NCI-H2196 (cell line): ENCODE measurements at regions not wholly inside any gene's neighbourhood (a gene's known extent, or its start where the extent isn't known, plus 50 kb on each side); places are given as distances from the start of the nearest gene placed in this dataset.
A peak's percentile ranks its signal among the peaks of the same experiment; 100 is the strongest.

Source experiments
- DNase-seq: peaks from one replicate; lab custom pipeline; 2025; ENCODE audit not compliant: unreplicated experiment; lab: John Stamatoyannopoulos, UW

DNA sequence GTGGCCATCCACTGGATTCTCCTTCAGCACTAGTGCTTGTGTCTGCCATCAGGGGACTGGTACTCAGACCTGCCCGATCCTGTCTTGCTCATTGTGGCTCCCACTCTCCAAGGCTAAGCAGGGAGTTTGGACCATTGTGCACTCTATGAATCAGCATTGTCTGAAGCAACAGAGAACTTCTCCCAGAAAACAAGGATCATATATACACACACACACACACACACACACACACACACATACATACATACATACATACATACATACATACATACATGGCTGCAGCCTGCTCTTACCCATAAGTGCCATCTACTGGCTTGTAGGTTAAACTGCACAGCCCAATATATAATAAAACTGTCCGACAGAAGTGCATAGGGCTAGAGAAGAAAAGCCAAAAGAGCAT is 345.3 kb upstream of the LCORL start:
- peak; percentile 1 for DNase-seq

DNA sequence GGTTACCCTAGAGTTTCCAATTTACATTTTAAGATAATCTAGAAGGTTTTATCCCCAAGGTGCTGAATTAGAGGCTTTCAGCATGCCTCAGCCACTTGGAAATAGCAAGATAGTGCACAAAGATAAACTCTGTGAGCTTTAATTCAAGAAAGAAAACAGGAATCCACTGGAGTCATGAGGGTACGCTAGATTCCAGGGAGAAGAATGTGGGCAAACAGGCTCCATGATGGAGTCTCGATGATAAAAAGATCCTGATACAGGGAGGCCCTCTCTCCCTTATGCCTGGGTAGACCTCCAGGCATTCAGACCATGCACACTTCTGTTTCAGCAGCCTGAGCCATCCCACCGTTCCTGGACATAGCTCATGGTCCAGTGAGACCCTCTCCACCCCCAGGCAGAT is 344.6 kb upstream of the LCORL start:
- no peak for DNase-seq

DNA sequence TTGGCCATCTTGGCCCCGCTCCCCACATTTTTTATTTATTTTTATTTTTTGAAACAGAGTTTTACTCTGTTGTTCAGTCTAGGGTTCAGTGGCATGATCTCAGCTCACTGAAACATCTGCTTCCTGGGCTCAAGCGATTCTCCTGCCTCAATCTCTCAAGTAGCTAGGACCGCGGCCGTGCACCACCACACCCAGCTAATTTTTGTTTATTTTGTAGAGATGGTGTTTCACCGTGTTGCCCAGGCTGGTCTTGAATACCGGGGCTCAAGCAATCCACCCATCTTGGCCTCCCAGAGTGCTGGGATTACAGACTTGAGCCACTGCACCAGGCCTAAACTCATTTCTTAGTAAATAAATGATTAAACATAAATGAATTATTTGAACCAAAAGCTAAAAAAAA is 322.0 kb upstream of the LCORL start:
- DNase-seq: no peak

DNA sequence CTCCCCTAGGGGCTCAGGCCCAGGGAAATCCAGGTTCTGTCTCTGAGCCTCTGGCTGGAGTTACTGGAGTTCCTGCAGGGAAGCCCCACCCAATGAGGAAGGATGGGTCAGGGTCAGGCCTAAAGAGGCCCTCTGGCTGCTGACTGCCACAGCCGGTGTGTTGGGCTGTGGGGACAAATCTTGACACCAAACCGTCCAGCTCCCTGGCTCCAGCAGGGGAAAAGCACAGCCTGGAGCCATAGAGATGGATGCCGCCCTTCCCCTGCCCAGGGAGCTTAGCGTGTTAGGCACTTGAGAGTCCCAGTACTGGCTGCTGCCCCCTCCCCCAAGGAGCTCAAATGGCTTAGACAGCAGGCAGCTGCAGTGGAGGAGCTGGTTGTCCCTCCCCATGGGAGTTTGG is 321.3 kb upstream of the LCORL start:
- DNase-seq: no peak

DNA sequence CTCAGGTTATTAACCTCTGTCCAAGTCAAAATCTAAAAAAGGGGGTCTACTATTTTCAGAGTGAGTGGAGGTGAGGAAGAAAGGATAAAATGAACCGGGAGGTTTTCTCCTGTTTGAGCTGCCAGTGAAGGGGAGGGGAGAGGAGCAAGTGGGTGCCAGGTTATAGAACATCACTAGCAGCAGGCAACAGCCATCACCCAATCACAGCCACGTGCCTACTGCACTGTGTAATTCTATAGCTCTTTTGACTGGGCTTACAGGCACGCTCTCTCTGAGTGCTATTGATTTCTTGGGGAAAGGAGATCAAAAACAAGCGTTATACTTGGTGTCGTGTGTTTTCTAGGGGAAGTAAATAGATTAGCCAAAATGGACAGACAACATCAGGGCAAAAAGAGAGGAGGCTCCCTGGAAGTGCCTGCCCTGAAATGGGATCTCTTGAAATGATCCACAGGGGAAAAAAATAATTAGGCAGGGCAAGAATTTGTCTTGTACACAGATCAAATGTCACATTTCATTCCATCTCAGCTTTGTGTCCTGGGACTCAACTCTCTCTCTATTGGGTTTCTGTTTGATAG is 300.5 kb upstream of the LCORL start:
- no peak for DNase-seq

DNA sequence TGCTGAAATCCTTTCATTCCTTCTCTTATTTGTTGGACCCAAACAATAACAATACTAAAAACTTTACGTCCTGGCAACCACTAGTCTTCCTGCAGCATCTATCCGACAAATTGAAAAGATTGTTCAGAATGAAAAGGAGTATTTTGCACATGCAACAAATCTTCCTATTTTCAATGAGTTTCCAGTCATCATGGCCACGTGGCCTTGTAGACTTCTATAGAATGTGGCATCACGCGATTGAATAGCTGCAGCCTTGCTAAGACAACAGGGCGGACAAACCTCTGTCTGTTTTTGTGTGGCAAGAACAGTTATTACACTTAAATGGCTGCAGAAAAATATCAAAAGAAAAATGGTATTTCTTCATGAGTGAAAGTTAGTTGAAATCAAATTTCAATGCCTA is 297.9 kb upstream of the LCORL start:
- no peak for DNase-seq

DNA sequence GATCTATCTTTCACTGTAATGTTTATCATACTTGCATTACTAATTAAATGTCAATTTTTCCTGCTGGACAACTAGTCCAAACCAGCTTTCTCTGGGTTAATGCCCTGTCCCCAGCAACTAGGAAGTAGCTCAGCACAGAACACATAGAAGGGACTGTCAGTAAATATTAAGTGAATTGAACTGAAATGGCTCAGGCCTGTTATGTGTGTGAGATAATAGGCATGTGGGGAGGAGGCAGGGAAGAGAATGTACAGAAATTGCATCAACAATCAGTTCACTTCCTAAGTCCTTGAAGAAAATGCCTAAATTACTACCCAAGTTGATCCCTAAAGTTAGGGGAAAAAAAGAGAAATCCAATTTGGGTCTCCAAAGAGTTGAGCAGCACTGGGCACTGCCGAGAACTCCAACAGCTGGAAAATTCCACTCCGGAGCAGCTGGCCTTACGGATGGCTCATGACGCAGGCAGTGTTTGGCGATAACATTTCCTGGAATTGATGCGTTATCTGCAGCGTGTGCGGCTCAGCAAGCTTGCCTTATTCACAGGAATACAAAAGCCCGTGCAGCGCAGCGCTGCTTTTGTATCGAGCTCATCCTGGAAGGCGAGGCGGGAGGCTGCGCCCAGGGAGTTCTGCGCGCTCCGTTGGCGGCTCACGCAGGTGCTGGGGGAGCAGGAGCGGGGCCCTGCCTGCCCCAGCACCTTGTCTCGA is 297.3 kb upstream of the LCORL start:
- DNase-seq: no peak

DNA sequence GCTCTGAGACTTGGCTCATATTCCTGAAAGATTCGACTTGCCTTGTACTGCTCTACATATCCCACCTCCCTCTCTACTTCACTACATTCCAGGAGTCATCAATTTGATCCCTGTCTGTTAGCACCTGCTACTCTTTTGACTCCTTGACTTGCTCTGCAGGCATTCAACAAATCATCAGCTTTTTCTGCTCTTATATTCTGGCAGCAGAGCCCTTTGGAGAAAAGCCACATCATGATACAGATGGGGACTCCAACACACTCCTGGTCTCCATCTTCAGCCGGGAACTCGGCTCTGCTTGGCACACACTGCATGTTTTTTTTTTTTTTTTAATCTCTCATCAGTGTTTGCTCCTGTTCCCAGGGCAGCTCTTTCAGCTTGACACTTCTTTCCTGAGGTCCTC is 293.2 kb upstream of the LCORL start:
- no peak for DNase-seq

DNA sequence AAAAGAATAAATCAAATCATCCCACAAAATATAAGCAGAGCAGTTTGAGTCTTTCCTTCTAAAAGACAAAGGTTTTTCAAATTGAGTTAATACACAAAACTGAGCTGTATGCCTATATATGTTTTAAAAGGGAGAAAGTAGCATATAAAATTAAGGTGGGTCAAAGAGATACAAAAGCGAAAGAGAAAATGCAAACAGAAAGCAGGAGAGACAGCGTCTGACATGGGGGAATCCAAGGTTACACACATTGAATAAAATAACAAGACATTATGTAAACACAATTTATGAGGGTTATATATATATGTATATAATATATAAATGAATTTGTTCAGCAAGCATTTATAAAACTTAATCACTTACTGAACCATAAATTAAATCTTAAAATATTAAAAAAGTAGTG is 276.1 kb upstream of the LCORL start:
- DNase-seq: no peak

DNA sequence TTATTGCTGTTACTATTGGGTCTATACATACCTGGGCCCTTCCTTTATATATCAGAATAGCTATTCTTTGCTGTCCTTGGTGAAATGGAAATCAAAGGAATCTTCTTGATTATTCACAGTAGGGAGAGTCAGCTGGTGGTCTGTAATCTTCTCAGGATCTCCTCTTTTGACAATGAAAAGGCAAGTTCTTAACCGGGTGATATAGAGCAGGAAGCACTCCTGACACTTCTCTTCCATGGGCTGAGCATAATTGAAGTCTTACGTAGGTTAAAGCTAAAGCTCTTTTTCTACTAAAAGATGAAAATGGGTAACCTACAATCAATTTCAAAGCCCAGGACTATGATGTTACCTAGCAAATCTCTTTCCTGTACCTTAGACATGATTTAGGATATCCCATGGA is 274.9 kb upstream of the LCORL start:
- no peak for DNase-seq

DNA sequence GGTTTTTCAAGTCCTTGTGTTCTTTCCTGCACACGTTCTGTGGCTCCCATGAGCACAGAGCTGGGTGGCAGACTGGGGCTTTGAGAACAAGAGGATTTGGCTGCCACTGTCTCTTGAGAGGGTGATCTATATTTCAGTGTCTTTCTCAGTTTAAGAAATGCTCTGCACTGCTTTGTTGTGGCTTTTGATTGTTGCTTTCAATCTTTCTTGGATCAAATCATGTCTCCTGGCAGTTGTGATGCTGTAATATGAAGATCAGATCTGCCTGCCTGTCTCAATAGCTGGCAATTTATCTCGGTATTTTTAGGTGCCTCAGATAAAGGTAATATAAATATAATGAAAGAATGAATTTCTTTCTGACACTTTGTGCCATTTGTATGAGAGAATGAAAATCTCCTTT is 273.3 kb upstream of the LCORL start:
- no peak for DNase-seq

DNA sequence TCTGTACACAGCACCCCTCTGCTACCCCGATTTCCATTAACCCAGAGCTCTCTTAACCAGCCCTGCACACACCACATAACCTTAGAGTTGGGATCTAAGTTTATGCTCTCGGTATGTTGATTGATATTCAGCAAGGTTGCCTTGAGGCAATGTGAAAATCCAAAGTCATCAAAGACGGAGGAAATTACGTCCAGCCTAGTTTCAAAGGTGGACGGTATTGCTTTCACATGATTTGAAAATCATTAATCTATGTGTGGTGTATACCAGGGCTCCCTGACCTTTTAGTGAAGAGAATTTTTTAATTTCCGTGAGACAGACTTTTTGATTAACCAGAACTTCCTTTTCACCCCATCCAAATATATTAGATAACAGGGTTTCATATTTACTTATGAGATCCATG is 272.5 kb upstream of the LCORL start:
- DNase-seq: no peak

DNA sequence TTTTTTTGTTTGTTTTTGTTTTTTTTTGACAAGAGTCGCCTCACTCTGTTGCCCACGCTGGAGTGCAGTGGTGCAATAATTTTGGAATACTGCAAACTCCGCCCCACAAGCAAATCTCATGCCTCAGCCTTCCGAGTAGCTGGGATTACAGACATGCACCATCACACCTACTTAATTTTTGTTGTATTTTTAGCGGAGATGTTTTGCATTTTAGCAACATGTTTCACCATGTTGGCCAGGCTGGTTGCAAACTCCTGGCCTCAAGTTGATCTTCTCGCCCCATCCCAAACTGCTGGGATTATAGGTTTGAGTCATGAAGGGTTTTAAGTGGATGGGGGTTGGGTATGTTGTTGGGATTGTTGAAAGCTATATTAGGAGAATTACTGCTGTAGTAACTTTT is 270.9 kb upstream of the LCORL start:
- DNase-seq: no peak

DNA sequence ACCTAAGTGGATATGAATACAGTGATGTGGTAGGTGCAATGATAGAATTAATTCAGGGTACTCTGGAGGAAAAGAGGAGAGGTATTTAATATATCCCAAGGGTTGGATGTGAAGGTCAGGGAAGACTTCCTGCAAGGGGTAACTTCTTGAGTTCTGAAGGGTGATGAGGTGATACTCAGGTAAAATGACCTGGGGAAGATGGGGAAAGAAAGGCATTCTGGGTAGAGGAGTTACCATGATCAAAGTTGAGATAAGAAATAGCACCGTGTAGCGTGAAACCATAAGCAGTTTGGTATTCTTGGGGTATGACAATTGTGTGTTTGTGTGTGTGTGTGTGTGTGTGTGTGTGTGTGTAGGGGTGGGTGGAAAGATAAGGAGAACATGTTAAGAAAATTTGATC is 270.4 kb upstream of the LCORL start:
- DNase-seq: no peak

DNA sequence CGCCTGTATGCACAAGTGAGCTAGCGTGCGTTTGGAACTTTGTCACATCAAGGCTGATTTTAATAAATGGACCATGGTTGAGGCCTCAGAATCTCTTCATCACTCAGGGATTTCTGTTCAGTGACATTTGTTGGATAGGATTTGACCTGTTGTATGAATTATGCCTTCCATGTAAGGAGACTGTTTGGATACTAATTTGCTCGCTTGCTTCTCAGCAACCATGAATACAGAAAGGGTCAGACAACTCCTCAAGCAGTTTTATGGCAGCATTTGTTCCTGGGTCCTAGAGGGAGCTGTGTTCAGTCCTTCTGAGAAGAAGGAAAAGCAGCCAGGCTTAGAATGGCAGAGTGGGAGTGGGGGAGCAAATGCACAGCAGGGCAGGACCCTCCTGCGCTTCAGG is 269.7 kb upstream of the LCORL start:
- DNase-seq: no peak

DNA sequence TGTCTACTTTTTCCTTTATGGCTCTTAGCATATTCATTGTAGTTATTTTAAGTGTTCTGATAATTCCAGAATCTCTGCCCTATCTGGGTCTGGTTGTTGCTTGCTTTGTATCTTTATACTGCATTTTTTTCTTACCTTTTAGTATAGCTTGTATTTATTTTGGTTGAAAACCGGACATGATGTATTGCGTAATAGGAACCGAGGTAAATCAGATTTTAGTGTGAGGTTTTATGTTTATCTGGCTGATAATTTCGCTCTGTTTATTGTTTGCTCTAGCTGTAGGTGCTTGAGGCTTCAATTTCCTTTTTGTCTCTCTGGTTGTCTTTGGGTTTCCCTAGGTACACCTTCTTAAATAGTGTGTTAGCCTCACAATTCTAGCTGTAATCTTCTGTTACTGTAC is 263.8 kb upstream of the LCORL start:
- DNase-seq: no peak

DNA sequence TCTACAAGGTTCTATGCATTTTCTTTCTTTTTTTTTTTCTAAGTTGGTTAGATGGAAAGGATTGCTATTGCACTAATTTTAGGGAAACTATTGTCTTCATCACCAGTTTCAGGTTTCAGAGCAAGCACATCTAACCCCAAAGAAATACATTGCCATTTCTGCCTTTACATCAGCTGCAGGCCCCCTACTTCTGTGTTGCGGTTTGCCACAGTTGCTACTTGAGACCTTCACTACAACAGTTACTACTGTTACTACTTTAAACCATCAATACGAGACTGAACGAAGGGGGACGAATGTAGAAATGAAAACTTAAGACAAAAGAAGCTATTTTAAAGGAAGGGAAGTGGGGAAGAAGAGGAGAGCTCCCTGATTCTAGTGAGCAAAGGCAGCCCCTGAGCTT is 256.7 kb upstream of the LCORL start:
- DNase-seq: no peak

DNA sequence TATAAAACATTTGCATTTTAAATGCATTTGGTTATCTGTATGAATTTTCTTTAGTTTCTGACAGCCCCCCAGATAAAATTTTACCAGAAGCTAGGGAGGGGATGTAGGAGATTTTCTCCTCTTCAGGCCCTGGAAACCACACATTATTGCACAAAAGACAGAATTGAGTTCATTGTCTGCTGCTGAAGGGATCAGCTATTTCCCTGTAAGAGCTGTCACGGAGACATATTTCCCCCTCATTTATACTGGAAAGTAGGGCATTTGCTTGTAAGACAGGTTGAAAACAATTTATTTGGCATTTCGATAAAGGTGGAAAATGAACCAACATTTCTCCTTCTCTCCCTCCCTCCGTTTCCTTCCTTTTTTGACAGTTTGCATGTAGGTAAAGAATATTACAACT is 241.3 kb upstream of the LCORL start:
- no peak for DNase-seq

DNA sequence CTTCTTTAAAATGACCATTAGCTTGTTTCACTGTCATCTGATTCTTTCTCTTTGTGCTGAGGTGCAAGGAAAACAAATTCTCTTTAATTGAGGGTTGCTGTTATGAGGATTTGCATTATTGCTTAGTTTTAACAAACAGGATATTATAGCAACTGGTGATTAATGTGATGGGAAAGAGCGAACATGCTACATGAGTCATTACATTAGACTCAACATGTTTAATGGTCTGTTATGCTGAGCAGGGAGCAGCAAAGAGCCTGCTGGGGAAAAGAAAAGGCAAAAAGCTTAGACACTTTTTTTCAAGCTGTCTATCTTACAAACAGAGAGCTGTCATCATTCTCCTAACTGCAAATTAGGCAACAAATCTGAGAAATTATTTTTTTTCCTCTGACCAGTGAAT is 230.5 kb upstream of the LCORL start:
- DNase-seq: no peak

DNA sequence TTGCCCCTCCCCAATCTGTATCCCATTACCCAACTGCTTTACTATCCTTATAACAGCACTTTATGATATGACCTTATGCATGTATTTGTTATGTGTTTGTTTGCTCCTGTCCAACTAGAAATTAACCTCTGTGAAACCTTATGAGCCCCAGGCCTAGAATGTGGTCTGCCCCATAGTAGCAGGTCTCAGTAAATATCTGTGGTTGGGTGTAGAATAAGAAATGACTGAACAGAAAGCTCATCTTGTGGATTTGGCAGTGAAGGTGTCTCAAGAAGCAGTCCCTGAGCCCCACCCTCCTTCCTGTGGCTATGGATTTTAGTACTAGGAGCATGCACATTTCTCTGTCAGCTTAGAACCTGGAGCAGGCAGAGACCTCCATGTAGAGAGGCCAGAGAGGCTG is 229.0 kb upstream of the LCORL start:
- no peak for DNase-seq

DNA sequence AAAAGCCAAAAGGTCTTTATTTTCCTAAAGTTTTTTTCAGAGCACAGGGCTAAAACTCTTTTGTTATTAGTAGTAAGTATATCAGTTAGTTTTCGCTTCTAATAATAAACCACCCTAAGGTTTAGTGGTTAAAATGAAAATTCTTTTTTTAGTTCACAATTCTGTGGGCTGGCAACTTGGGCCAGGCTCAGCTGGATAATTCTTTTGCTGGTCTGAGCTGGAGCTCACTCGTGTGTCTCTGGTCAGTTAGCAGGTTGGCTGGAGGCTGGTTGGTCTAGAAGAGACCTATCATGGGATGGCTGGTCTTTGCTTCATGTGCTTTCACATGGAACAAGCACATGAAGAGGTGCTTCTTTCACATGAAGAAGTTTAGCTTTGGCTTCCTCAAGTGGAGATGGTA is 227.1 kb upstream of the LCORL start:
- DNase-seq: no peak

DNA sequence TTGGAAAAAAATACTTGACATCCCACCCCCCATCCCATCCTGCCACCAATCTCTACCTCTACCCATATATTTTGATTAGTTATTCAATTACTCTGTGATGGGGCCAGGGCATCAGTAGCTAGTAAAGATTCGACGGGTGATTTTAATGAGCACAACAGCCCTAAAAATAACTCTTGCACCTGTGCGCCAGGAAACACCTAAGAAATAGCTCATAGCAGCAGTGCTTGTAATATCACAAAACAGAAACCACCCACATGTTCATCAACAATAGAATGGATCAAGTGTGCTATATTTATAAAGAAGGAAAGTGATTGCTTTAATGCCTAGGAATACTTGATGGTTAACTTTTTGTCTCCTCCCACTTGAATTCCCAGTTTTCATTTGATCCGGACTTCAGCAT is 225.6 kb upstream of the LCORL start:
- no peak for DNase-seq

DNA sequence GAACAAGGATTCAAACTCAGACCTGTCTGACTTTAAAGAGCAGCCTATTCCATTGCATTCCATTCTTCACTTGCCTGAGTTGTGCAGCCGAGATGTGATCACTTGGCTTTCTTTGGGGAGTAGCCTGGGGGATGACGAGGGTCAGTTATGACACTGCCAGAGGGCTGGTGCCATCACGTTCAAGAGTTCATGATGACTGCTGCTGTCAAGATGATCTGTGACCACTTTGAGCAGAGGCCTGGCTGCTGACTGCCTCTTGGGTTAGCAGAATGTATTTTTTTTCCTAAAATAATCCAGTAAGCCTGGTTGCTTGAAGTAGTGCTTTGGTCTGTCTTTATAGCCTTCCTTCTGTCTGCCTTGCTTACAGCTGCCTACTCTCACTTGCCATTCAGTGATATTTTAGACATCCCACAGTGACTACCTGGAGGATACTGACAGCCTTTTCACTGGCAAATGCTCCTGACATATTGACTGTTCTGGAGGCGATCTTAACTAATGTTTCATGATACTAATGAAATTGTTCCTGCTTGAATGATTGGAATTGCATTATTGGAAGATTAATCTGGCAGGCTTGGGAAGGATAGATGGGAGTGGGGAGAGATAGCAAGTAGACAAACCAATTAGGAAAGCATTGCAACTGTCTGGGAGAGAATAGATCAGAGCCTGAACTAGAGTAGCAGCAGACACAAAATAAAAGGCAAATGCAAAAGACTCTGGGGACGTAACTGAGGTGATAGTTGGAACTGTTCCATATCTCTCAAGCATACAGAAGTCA is 221.6 kb upstream of the LCORL start:
- no peak for DNase-seq
